ENCODE measurements at regions not wholly inside any gene's neighbourhood (a gene's known extent, or its start where the extent isn't known, plus 50 kb on each side); places are given as distances from the start of the nearest gene placed in this dataset.
"Not testable (repeated sequence)": the region's sequence is repeated elsewhere in the genome, so short reads cannot be mapped to it uniquely, and the experiment has no call there.

DNA sequence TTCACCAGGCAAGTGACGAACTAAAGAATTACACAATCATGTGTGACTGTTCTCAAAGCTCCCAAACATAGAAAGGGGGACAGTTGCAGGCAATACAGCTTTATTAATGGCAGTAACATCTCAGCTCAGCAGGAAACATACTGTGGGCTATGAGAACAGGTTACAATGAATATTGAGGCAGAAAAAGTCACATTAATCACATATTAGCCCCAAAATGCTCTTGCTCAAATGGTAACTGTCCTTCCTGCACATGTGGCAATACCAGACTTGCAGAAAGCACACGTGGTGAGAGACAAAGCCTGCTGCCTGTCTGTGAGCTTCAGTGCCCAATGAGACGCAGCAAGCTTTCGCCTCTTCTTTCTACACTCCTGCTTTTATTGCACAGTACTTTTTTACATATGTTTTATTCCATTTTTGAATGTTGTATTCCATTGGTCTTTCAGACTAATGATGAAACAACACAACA, 104.9 kb upstream of the ACBD5 start:
- Histone ChIP-seq H3F3A (ENCODE audit: control insufficient read depth, insufficient read depth) (no peaks in the 10 kb centered on the region; the same call in 1 of the 2 replicates), H4K20me1 (ENCODE audit: control insufficient read depth, insufficient read depth, low read depth, low read length) (no peaks in the 10 kb centered on the region), H3K9me2 (replicated peaks; ENCODE audit: control insufficient read depth, low read length) (no peaks in the 10 kb centered on the region), H3K4me3 (ENCODE audit: low read length) (peak overlapping the region; percentile 67), H3K27me3 (ENCODE audit: control insufficient read depth, low read length) (no peaks in the 10 kb centered on the region), H3K4me1 (ENCODE audit: control insufficient read depth, low read length) (peaks cover 56% of the 10 kb centered on the region), H3K9me3 (ENCODE audit: control insufficient read depth, insufficient read depth, low read length) (no peaks in the 10 kb centered on the region), H3K79me2 (ENCODE audit: control insufficient read depth, low read length) (no peaks in the 10 kb centered on the region), H3K27ac (ENCODE audit: low read depth, low read length) (peak overlapping the region; percentile 70), H3K36me3 (ENCODE audit: control insufficient read depth, low read length) (no peaks in the 10 kb centered on the region), H3K4me2 (ENCODE audit: low read length) (peak overlapping the region; percentile 87)
- TF ChIP-seq, protein P1, sequence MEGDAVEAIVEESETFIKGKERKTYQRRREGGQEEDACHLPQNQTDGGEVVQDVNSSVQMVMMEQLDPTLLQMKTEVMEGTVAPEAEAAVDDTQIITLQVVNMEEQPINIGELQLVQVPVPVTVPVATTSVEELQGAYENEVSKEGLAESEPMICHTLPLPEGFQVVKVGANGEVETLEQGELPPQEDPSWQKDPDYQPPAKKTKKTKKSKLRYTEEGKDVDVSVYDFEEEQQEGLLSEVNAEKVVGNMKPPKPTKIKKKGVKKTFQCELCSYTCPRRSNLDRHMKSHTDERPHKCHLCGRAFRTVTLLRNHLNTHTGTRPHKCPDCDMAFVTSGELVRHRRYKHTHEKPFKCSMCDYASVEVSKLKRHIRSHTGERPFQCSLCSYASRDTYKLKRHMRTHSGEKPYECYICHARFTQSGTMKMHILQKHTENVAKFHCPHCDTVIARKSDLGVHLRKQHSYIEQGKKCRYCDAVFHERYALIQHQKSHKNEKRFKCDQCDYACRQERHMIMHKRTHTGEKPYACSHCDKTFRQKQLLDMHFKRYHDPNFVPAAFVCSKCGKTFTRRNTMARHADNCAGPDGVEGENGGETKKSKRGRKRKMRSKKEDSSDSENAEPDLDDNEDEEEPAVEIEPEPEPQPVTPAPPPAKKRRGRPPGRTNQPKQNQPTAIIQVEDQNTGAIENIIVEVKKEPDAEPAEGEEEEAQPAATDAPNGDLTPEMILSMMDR (IDR thresholded peaks at IDR 0.05; ENCODE audit: low read depth, low read length, poor library complexity, severe bottlenecking), result no peak
- no peak for TF ChIP-seq EZH2phosphoT487 (IDR thresholded peaks at IDR 0.05; ENCODE audit: borderline replicate concordance, low read length)

DNA sequence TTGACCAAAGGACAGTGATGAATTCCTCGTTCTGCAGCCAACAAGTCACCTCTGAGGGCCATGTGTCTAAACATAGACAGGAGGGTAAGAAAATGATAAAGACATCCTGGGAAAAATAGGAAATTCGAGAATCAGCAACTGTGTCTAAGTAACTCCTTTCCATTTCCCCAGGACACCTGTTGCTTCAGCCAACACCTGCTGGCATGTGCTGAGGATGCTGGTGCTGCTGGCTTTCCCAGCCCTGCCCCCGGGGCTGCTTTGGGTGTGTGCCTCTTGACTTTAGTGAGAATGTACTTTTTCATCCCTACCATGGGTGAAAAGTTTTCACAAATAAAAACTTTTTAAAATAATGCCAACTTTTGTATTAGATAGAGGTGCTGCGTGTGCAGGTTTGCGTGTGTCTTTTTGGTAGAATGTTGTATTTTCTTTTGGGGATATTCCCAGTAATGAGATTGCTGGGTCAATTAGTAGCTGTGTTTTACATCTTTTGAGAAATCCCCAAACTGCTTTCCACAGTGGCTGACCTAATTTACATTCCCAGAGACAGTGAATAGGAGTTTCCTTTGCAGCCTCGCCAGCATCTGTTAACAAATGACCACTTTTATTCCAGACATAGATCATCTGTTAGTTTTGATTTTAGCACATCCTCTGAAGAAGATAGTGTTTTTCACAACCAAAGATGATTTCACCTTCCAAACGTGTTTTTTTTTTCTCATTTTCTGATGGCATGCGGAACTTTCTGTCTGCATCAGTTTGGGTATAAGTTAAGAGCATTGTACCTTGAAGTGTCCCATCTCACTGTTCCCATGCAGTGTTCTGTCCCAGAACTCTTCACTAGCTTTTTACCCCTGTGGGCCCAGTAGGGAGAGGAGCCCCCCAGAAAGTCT, 104.2 kb upstream of the ACBD5 start:
- Histone ChIP-seq H3K4me1 (ENCODE audit: control insufficient read depth, low read length) (peaks cover 56% of the 10 kb centered on the region), H3K9me2 (replicated peaks; ENCODE audit: control insufficient read depth, low read length) (no peaks in the 10 kb centered on the region), H3K4me3 (ENCODE audit: low read length) (peak overlapping the region; percentile 67), H3K27me3 (ENCODE audit: control insufficient read depth, low read length) (no peaks in the 10 kb centered on the region), H3K79me2 (ENCODE audit: control insufficient read depth, low read length) (no peaks in the 10 kb centered on the region), H4K20me1 (ENCODE audit: control insufficient read depth, insufficient read depth, low read depth, low read length) (no peaks in the 10 kb centered on the region), H3K27ac (ENCODE audit: low read depth, low read length) (peak overlapping the region; percentile 70), H3K36me3 (ENCODE audit: control insufficient read depth, low read length) (no peaks in the 10 kb centered on the region), H3F3A (ENCODE audit: control insufficient read depth, insufficient read depth) (no peaks in the 10 kb centered on the region; the same call in 1 of the 2 replicates), H3K9me3 (ENCODE audit: control insufficient read depth, insufficient read depth, low read length) (no peaks in the 10 kb centered on the region), H3K4me2 (ENCODE audit: low read length) (peak overlapping the region; percentile 87)
- TF ChIP-seq, protein P1 (IDR thresholded peaks at IDR 0.05; ENCODE audit: low read depth, low read length, poor library complexity, severe bottlenecking), result no peak
- TF ChIP-seq EZH2phosphoT487 (IDR thresholded peaks at IDR 0.05; ENCODE audit: borderline replicate concordance, low read length), result no peak

DNA sequence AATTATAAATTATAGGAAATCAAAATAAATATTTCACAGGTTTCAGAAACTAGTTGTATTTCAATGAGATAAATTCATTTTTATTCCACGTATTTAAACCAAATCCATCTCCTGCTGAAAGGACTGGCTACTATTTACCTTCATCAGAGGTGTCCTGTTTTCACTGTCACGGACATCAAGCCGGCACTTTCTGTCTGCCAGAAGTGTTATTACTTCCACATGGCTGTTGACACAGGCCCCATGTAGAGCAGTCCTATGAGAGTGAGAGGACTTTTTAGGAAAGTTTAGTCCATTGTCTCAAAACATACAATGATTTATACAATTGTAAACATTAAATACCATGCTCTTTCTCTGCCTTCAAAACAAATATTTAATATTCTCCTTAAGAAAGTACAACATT, 100.4 kb upstream of the ACBD5 start:
- Histone ChIP-seq H3K27me3 (ENCODE audit: control insufficient read depth, low read length) (no peaks in the 10 kb centered on the region), H3K4me1 (ENCODE audit: control insufficient read depth, low read length) (peaks cover 30% of the 10 kb centered on the region), H3K36me3 (ENCODE audit: control insufficient read depth, low read length) (no peaks in the 10 kb centered on the region), H3K4me2 (ENCODE audit: low read length) (no peak overlapping the region), H3K27ac (ENCODE audit: low read depth, low read length) (no peak overlapping the region), H4K20me1 (ENCODE audit: control insufficient read depth, insufficient read depth, low read depth, low read length) (no peaks in the 10 kb centered on the region), H3K9me3 (ENCODE audit: control insufficient read depth, insufficient read depth, low read length) (no peaks in the 10 kb centered on the region), H3K9me2 (replicated peaks; ENCODE audit: control insufficient read depth, low read length) (no peaks in the 10 kb centered on the region), H3K79me2 (ENCODE audit: control insufficient read depth, low read length) (no peaks in the 10 kb centered on the region), H3K4me3 (ENCODE audit: low read length) (no peak overlapping the region), H3F3A (ENCODE audit: control insufficient read depth, insufficient read depth) (no peaks in the 10 kb centered on the region; the same call in 1 of the 2 replicates)
- TF ChIP-seq, protein P1 (IDR thresholded peaks at IDR 0.05; ENCODE audit: low read depth, low read length, poor library complexity, severe bottlenecking), result no peak
- no peak for TF ChIP-seq EZH2phosphoT487 (IDR thresholded peaks at IDR 0.05; ENCODE audit: borderline replicate concordance, low read length)

DNA sequence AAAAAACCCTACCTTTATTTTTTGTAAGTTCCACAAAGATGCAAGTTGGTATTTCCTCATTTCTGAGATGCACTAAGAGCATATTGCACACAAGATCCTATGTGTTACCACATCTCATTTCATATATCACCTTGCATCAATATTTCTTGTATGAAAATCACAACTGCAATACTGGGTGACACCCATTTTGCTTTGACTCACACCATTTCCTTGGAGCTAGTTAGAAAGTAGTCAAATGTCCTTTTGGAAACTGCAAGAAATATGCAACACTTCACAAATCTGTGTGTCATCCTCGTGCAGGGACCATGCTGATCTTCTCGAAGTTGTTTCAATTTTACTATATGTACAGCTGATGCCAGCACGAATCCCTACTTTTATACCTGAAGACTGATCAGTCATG, 94.6 kb upstream of the ACBD5 start:
- not testable (repeated sequence) for H3K27me3 ChIP-seq (ENCODE audit: control insufficient read depth, low read length)

More for the DNA sequence above, 94.6 kb upstream of the ACBD5 start:
- H3K4me1 ChIP-seq (ENCODE audit: control insufficient read depth, low read length); H3K4me3 ChIP-seq (ENCODE audit: low read length); H3K27ac ChIP-seq (ENCODE audit: low read depth, low read length); H3K36me3 ChIP-seq (ENCODE audit: control insufficient read depth, low read length); H3F3A ChIP-seq (ENCODE audit: control insufficient read depth, insufficient read depth); H4K20me1 ChIP-seq (ENCODE audit: control insufficient read depth, insufficient read depth, low read depth, low read length); H3K9me2 ChIP-seq (replicated peaks; ENCODE audit: control insufficient read depth, low read length); H3K79me2 ChIP-seq (ENCODE audit: control insufficient read depth, low read length); H3K4me2 ChIP-seq (ENCODE audit: low read length); H3K9me3 ChIP-seq (ENCODE audit: control insufficient read depth, insufficient read depth, low read length): not testable (repeated sequence)

Measured in DOHH2 (cell line).